Aorta (tissue), 5 donors: ENCODE measurements at regions not wholly inside any gene's neighbourhood (a gene's known extent, or its start where the extent isn't known, plus 50 kb on each side); places are given as distances from the start of the nearest gene placed in this dataset.

Source experiments
- ATAC-seq: fragments of 200-7000 bp; cut with Tn5 transposase; one replicate; pipeline ENCODE4 v1.9.1; 2022; ENCODE audit warnings: moderate library complexity; ENCODE audit not compliant: low FRiP score
- DNase-seq, 2 donors: peaks; one replicate each; pipeline ENCODE4 v3.0.0-alpha.2; 2020
- H3K27ac ChIP-seq, 2 donors: one replicate each; pipeline ENCODE4 v1.5.1; 2013; ENCODE audit warnings: low read length in 2 of 2, mild to moderate bottlenecking in 2 of 2, moderate library complexity in 2 of 2, control low read depth in 1 of 2, inconsistent platforms in 1 of 2, low read depth in 1 of 2
- H3K27me3 ChIP-seq, 2 donors: one replicate each; pipeline ENCODE4 v1.6.1; 2013; ENCODE audit warnings: control low read depth in 1 of 2, low read length in 1 of 2, mild to moderate bottlenecking in 1 of 2, moderate library complexity in 1 of 2; ENCODE audit not compliant: insufficient read depth in 2 of 2, control insufficient read depth in 1 of 2
- H3K36me3 ChIP-seq, 2 donors: one replicate each; pipeline ENCODE4 v1.6.1; 2013; ENCODE audit warnings: control low read depth in 1 of 2, low read length in 1 of 2, mild to moderate bottlenecking in 1 of 2; ENCODE audit not compliant: insufficient read depth in 2 of 2, control insufficient read depth in 1 of 2
- H3K4me1 ChIP-seq, 2 donors: one replicate each; pipeline ENCODE4 v1.6.1; 2013; ENCODE audit warnings: low read length in 2 of 2, control low read depth in 1 of 2, mild to moderate bottlenecking in 1 of 2, moderate library complexity in 1 of 2; ENCODE audit not compliant: insufficient read depth in 2 of 2, control insufficient read depth in 1 of 2
- H3K4me3 ChIP-seq, 2 donors: one replicate each; pipeline ENCODE4 v1.5.1; 2013; ENCODE audit warnings: low read length in 2 of 2, control low read depth in 1 of 2, mild to moderate bottlenecking in 1 of 2
- H3K9me3 ChIP-seq: one replicate; pipeline ENCODE4 v1.6.1; 2013; ENCODE audit warnings: mild to moderate bottlenecking, low read length; ENCODE audit not compliant: control insufficient read depth
- WGBS, 2 donors: extraction: QIAGEN DNeasy Blood & Tissue Kit; methylation state at CpG; one replicate each; pipeline ENCODE4 v1.1.7; 2013; 5-methylcytosine and 5-hydroxymethylcytosine counted together
- intact Hi-C, 2 donors: fragments of 100-400 bp; cut with DNase I; formaldehyde crosslinking; loops; one replicate each; pipeline versions ENCODE4 v1.14.2 to v1.15.0; 2022
- donor health status: healthy with polysubstance abuse.
- donor health status: Bipolar disorder and iron deficiency.
- donor health status: DM: no; HTN: no; CAD: no.
- donor health status: DM: no; HTN: no; CAD: no.
- donor health status: DM: yes; HTN: yes; CAD: no.

DNA sequence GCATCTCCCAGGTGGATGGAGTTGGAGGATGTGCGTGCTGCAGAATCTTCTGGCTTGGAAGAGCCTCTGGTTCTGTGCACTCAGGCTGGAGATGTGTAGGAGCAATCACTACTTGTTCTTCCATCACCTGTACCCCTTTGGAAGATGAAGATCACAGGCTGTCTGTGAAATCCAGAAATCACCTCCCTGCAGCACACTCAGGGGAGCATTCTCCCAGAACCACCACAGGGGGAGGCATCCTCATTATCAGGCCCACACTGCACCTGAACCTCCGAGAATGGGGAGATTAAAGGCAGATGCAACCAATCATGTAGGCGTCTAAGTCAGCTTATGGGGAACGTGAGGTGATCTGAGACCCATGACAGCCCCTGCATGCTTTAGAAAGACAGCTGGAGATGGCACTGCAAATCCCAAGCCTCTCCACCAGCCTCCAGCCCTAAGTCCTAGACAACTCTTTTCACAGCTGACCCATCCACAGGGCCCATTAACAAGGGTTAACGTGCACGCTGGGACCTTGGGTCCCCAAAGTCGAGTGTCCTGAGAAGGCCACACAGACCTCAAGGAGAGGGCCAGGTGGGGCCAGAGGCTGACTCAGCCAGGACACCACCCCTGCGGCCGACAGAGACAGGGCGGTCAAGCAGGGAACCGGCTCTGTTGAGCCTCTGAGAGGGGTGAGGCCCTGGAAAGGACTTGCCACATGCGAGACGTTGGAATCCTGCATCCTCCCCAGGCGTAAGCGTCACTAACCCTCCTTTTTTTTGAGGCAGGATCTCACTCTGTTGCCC, 314.9 kb downstream of the EIPR1 start:
- intact Hi-C loops = no loop called here
- DNase-seq = no peak
- ATAC-seq = no peak
- H3K4me3 ChIP-seq = no peak overlapping the region
- no peaks in the 10 kb centered on the region for H3K27me3 ChIP-seq
- no peaks in the 10 kb centered on the region for H3K36me3 ChIP-seq
- H3K27ac ChIP-seq = no peak overlapping the region
- no peaks in the 10 kb centered on the region for H3K4me1 ChIP-seq
- WGBS, 2 donors = 85 to 86% methylated on average over 15 of the region's 15 CpGs
- no peaks in the 10 kb centered on the region for H3K9me3 ChIP-seq

DNA sequence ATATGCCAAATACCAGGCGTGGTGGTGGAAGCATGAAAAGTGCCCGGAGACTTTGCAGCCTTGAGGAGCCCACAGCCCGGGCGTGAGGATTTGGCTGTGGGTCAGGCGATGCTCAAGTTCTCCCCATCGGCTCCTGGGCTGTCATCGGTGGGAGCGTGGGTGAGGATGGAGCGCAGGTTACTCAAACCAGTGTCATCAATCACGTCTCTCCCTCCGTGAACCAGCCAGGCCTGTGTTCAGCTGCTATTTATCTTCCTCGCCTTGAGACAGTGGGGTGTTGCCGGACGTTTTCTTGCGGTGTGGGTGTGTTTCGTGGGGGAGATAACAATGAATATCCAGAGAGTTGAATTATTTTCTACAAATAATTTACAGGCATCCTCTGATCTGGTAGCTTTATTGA, 317.6 kb downstream of the EIPR1 start:
- DNase-seq (no peak), ATAC-seq (no peak)
- no peak overlapping the region for H3K4me3 ChIP-seq
- no peaks in the 10 kb centered on the region for H3K4me1 ChIP-seq
- no peaks in the 10 kb centered on the region for H3K9me3 ChIP-seq
- H3K27me3 ChIP-seq = no peaks in the 10 kb centered on the region
- no peak overlapping the region for H3K27ac ChIP-seq
- no peaks in the 10 kb centered on the region for H3K36me3 ChIP-seq
- intact Hi-C loops = no loop called here
- WGBS, 2 donors = 53 to 55% methylated on average over 16 of the region's 16 CpGs

DNA sequence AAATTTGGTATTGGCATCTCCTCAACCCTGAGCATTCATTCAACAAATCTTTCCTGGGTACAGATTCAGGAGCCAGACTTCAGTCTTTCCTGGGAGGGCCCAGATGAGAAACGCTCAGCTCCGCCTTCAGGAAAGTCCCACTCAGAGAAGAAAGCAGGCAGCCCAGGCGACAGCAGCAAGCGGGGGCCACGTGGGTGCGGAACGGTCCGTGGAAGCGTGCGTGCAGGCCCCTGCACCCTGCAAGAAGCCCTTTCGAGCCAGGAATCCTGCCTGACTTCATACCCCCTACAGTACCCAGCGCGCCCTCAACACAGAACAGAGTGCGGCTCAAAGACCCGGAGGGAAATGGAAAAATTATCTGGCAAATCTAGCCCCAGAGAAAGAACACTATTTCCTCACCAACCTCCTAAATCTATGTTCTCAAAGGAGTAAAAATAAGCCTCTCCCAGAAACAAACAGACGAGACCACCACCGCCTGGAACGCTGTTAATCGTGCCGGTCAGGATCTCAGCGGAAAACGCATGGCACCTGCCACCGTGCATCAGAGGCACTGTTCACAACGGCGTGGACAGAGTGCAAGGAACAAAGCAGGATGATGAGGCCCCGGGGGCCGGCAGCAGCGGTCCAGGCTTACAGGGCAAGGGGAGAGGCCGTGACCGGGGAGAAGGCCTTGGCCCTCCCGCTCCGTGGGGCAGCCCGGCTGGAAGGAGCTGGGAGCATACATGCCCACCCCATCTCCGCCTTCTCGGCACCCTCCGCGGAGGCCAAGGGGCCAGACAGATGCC, 318.3 kb downstream of the EIPR1 start:
- Histone ChIP-seq H3K9me3 (no peaks in the 10 kb centered on the region), H3K27me3 (no peaks in the 10 kb centered on the region), H3K4me1 (no peaks in the 10 kb centered on the region), H3K4me3 (no peak overlapping the region), H3K27ac (no peak overlapping the region), H3K36me3 (no peaks in the 10 kb centered on the region)
- intact Hi-C loops = no loop called here
- 72 to 77% methylated on average over 37 of the region's 37 CpGs for WGBS, 2 donors
- DNase-seq (no peak), ATAC-seq (no peak)

DNA sequence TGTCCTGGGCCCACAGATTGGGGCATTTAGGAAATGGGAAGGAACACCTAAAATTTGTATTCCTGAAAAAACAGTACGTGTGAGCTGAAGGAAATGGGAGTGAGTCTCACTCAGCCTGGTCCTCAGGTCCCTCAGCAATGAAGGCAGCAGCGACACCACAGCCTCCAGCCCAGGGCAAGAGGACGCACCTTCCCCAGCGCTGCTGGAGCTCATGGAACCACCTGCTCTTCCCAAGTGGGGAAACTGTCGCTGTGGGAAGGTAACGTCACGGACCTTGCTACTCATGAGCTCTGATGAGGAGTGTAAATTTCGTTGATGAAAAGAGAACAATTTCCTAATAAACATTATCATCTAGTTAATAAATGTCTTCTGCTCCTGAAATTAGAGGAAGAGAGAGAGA, 323.6 kb downstream of the EIPR1 start:
- no peak for DNase-seq
- intact Hi-C loops = no loop called here
- H3K27ac ChIP-seq = no peak overlapping the region
- ATAC-seq = no peak
- H3K4me3 ChIP-seq = no peak overlapping the region
- H3K4me1 ChIP-seq = no peaks in the 10 kb centered on the region
- no peaks in the 10 kb centered on the region for H3K36me3 ChIP-seq
- H3K27me3 ChIP-seq = no peaks in the 10 kb centered on the region
- WGBS, 2 donors = 79 to 85% methylated on average over 8 of the region's 8 CpGs
- no peaks in the 10 kb centered on the region for H3K9me3 ChIP-seq

DNA sequence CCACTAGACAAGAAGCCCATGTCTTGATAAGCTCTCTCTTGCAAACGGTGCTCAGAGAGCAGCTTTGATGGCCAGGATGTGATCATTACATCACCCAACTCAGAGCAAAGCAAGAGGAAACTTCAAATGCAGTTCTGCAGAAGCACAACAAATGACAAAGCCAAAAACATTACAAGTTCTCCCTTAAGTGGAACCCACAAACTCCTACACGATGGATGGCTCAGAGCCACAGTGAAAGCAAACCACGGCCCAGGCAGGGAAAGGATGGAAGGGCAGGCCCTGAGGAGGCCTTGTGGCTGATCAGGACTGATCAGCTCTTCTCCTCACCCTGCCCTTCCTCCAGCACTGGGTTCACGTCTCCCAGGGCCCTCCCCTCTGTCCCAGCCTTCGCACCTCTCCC, 326.4 kb downstream of the EIPR1 start:
- Histone ChIP-seq H3K9me3 (no peaks in the 10 kb centered on the region), H3K4me1 (no peaks in the 10 kb centered on the region), H3K36me3 (no peaks in the 10 kb centered on the region), H3K27ac (no peak overlapping the region), H3K4me3 (no peak overlapping the region), H3K27me3 (no peaks in the 10 kb centered on the region)
- ATAC-seq = no peak
- WGBS, 2 donors = 54 to 61% methylated on average over 5 of the region's 5 CpGs
- no peak for DNase-seq
- intact Hi-C loops = no loop called here

DNA sequence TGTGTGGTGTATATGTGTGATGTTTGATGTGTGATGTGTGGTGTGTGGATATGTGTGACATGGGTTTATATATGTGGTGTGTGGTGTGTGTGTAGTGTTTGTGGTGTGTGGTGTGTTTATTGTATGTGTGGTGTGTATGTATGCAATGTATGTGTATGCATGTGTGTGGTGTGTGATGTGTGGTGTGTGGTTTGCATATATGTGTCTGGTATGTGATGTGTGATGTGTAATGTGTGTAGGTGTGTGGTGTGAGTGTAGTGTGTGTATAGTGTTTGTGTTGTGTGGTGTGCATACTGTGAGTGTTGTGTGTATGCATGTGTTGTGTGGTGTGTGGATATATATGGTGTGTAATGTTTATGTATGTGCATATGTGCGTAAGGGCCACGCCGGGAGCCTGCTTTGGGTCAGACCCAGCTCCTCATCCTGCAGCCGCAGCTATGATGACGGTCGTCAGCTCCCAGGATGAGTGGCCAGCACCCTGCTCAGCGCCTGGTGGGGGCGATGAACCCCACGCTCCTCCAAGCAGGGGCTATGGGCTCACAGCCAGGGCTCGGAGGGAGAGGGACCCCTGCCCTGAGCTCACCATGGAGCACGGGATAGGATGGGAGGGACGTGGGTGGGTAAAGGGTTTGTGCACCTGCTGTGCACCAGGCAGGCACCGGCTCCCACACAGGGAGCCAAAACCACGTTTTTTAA, 331.3 kb downstream of the EIPR1 start:
- no peaks in the 10 kb centered on the region for H3K36me3 ChIP-seq
- H3K27me3 ChIP-seq = no peaks in the 10 kb centered on the region
- no peak overlapping the region for H3K27ac ChIP-seq
- no peaks in the 10 kb centered on the region for H3K9me3 ChIP-seq
- DNase-seq (no peak), ATAC-seq (no peak)
- 76 to 79% methylated on average over 12 to 14 of the region's 14 CpGs for WGBS, 2 donors
- no peak overlapping the region for H3K4me3 ChIP-seq
- intact Hi-C loops = no loop called here
- H3K4me1 ChIP-seq = no peaks in the 10 kb centered on the region

DNA sequence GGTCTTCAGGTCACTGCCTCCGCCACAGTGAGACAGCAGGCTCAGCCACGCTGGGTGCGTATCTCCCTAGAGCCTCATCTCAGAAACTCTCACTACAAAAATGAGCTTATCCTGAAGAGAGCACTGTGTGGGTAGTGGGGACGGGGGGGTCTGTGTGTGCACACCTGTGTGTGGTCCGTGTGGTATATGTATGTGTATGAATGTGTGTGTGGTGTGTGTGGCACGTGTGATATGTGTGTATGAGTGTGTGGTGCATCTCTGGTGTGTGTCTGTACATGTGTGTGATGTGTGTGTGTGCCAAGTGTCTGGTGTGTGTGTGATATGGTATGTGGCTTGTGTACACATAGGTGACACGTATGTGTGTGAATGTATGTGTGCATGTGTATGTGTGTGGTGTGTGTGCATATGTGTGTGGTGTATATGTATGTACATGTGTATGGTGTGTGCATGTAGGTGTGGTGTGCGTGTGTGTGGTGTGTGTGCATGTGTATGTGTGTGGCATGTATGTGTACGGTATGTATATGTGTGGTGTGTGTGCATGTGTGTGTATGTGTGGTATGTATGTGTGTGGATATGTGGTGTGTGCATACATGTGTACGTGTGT, 332.2 kb downstream of the EIPR1 start:
- no peak for ATAC-seq
- Histone ChIP-seq H3K4me1 (no peaks in the 10 kb centered on the region), H3K9me3 (no peaks in the 10 kb centered on the region), H3K27ac (no peak overlapping the region), H3K36me3 (no peaks in the 10 kb centered on the region), H3K4me3 (no peak overlapping the region), H3K27me3 (no peaks in the 10 kb centered on the region)
- intact Hi-C loops = no loop called here
- no peak for DNase-seq
- WGBS, 2 donors = 86% methylated on average over 10 of the region's 10 CpGs

DNA sequence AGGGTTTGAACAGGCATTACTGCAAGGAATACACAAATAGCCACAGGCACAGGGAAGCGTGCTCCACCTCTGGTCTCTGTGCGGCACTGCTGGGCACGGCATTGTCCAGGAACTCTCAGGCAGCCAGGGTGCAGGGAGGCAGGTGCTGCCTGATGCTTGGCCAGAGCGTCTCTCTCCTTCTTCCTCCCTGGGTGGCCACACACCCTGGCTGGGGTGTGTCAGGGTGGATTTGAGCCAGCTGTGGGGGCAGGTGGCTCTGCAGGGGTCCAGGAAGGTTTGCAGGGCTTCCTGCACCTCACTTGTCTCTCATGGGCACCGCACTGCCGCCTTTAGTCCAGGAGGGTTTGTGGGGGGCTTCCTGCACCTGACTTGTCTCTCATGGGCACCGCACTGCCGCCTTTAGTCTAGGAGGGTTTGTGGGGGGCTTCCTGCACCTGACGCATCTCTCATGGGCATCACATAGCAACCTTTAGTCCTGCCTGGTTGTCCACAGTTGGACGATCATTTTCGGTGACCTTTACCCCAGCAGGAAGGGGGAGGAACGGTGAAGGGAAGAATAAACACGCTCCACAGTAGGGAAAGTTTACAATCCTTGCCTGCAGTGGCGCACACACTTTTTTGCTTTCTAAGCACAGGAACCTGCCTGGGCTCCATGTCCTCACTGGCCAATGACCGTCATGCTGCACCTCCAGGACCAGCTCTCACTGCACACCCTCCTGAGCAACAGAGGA, 332.9 kb downstream of the EIPR1 start:
- ATAC-seq (no peak), DNase-seq (no peak)
- intact Hi-C loops = no loop called here
- H3K9me3 ChIP-seq = no peaks in the 10 kb centered on the region
- 66 to 75% methylated on average over 15 of the region's 15 CpGs for WGBS, 2 donors
- no peaks in the 10 kb centered on the region for H3K27me3 ChIP-seq
- H3K36me3 ChIP-seq = no peaks in the 10 kb centered on the region
- H3K27ac ChIP-seq = no peak overlapping the region
- no peak overlapping the region for H3K4me3 ChIP-seq
- no peaks in the 10 kb centered on the region for H3K4me1 ChIP-seq
